ENCODE measurements at regions not wholly inside any gene's neighbourhood (a gene's known extent, or its start where the extent isn't known, plus 50 kb on each side); places are given as distances from the start of the nearest gene placed in this dataset.

- DNase-seq (ENCODE audit: low spot score) (no peak), ATAC-seq (no peak), FAIRE-seq (no peak)
- H4K20me1 ChIP-seq (ENCODE audit: insufficient read depth, low read length) = no peaks in the 10 kb centered on the region
- H3K36me3 ChIP-seq (replicated peaks in 1 of 2; ENCODE audit: control insufficient read depth in 1 of 2, insufficient read depth in 2 of 2, low read length in 2 of 2) = no peaks in the 10 kb centered on the region
- TF ChIP-seq ARID4A (CRISPR knock-in tag; IDR thresholded peaks at IDR 0.05; ENCODE audit: borderline replicate concordance) (no peak), ZSCAN9 (CRISPR knock-in tag; IDR thresholded peaks at IDR 0.05; ENCODE audit: borderline replicate concordance) (no peak), DRAP1 (CRISPR knock-in tag; IDR thresholded peaks at IDR 0.05) (no peak), HDAC6 (IDR thresholded peaks at IDR 0.05; ENCODE audit: low read depth, low read length) (no peak), ZNF503 (CRISPR knock-in tag; IDR thresholded peaks at IDR 0.05) (no peak), ERF (CRISPR knock-in tag; IDR thresholded peaks at IDR 0.05) (no peak)
- no peaks in the 10 kb centered on the region for H3K27me3 ChIP-seq (ENCODE audit: control insufficient read depth in 1 of 2, insufficient read depth in 2 of 2, low read length in 2 of 2)
- in situ Hi-C loops (cut with HindIII; ENCODE audit: extremely low pct_ligation_motif_present, low pct_unique_long_range_greater_than_20kb) (no loop called here), intact Hi-C loops (cut with micrococcal nuclease; ENCODE audit: unreplicated experiment) (no loop called here)
- H2AFZ ChIP-seq (ENCODE audit: low read length) = no peak overlapping the region
- H3K4me2 ChIP-seq (ENCODE audit: low read depth, low read length) = no peak overlapping the region
- ChIA-PET POLR2A (no interaction called here), CTCF (ENCODE audit: low intra/inter-chr PET ratio, low total read pairs) (no interaction called here)
- no peak overlapping the region for H3K9ac ChIP-seq (ENCODE audit: insufficient read depth, low read depth, low read length)
- H3K27ac ChIP-seq (ENCODE audit: extremely low read length, insufficient read depth, low read length) = no peak overlapping the region
- no peaks in the 10 kb centered on the region for H3K79me2 ChIP-seq (ENCODE audit: insufficient read depth, low read length)
- no peaks in the 10 kb centered on the region for H3K4me1 ChIP-seq (ENCODE audit: insufficient read depth, low read length)
- 0% methylated on average over 1 of the region's 1 CpG for WGBS (ENCODE audit: low lambda C conversion rate)
- no peaks in the 10 kb centered on the region for H3K9me3 ChIP-seq (ENCODE audit: low read length)
- H3K4me3 ChIP-seq (replicated peaks in 1 of 3; ENCODE audit: insufficient read depth in 1 of 3, low read depth in 2 of 3, low read length in 3 of 3) = no peak overlapping the region
- no TSS peak for BruUV-seq (replicated peaks)
These were observed 611.5 kb upstream of the RGS18 start for GRCh38 chr1:191546803-191547202.

Measured in HepG2 (cell line).